SK-N-SH treated with all-trans-retinoic acid at 6 μM for 48 hours (cell line): ENCODE measurements at regions not wholly inside any gene's neighbourhood (a gene's known extent, or its start where the extent isn't known, plus 50 kb on each side); places are given as distances from the start of the nearest gene placed in this dataset.

ENCODE experiments used
- CREB5 ChIP-seq: fragments of 250-450 bp; sonication (Bioruptor Pico); IDR thresholded peaks from 2 replicates; pipeline ENCODE4 v1.5.1; 2020; ENCODE audit warnings: low read depth, mild to moderate bottlenecking, moderate library complexity
- CSDC2 ChIP-seq: fragments of 250-450 bp; sonication (Bioruptor Pico); IDR thresholded peaks from 2 replicates; pipeline ENCODE4 v1.5.0; 2020; ENCODE audit warnings: mild to moderate bottlenecking, moderate library complexity
- ESRRG ChIP-seq: fragments of 250-450 bp; sonication (Bioruptor Pico); IDR thresholded peaks from 2 replicates; pipeline ENCODE4 v1.6.1; 2021; ENCODE audit warnings: mild to moderate bottlenecking
- PATZ1 ChIP-seq: fragments of 250-450 bp; sonication (Bioruptor Pico); IDR thresholded peaks from 2 replicates; pipeline ENCODE4 v1.8.0; 2020; ENCODE audit warnings: mild to moderate bottlenecking, moderate library complexity, borderline replicate concordance
- PPARA ChIP-seq: fragments of 250-450 bp; sonication (Bioruptor Pico); IDR thresholded peaks from 2 replicates; pipeline ENCODE4 v1.5.0; 2020; ENCODE audit warnings: mild to moderate bottlenecking, borderline replicate concordance
- SNAI2 ChIP-seq: fragments of 250-450 bp; sonication (Bioruptor Pico); IDR thresholded peaks from 2 replicates; pipeline ENCODE4 v1.5.0; 2020; ENCODE audit warnings: mild to moderate bottlenecking, moderate library complexity
- ZC3H10 ChIP-seq: fragments of 250-450 bp; sonication (Bioruptor Pico); IDR thresholded peaks from 2 replicates; pipeline ENCODE4 v1.5.1; 2021; ENCODE audit warnings: mild to moderate bottlenecking, moderate library complexity
- ZFP3 ChIP-seq: fragments of 250-450 bp; sonication (Bioruptor Pico); IDR thresholded peaks from 2 replicates; pipeline ENCODE4 v1.5.0; 2020; ENCODE audit warnings: mild to moderate bottlenecking, moderate library complexity
- ZFP30 ChIP-seq: fragments of 450-650 bp; formaldehyde crosslinking; IDR thresholded peaks from 2 replicates; pipeline ENCODE4 v1.5.0; 2022; ENCODE audit warnings: mild to moderate bottlenecking, moderate library complexity
- ZNF70 ChIP-seq: fragments of 450-650 bp; formaldehyde crosslinking; IDR thresholded peaks from 2 replicates; pipeline ENCODE4 v1.5.0; 2020; ENCODE audit warnings: mild to moderate bottlenecking, moderate library complexity

- TF ChIP-seq PATZ1 (CRISPR knock-in tag) (no peak), CREB5 (no peak), SNAI2 (CRISPR knock-in tag) (no peak), ZC3H10 (CRISPR knock-in tag) (no peak), ZFP30 (CRISPR knock-in tag) (no peak), ESRRG (CRISPR knock-in tag) (no peak), ZNF70 (CRISPR knock-in tag) (no peak), ZFP3 (CRISPR knock-in tag) (no peak), CSDC2 (CRISPR knock-in tag) (no peak), PPARA (CRISPR knock-in tag) (no peak)
Observed at GRCh38 chr1:90134175-90134955, 139.5 kb downstream of the ZNF326 start.
